Karpas-422 (cell line): ENCODE measurements at regions not wholly inside any gene's neighbourhood (a gene's known extent, or its start where the extent isn't known, plus 50 kb on each side); places are given as distances from the start of the nearest gene placed in this dataset.
A peak's percentile ranks its signal among the peaks of the same experiment; 100 is the strongest.

Source experiments
- DNase-seq: peaks from one replicate; pipeline ENCODE4 v3.0.0-alpha.2; 2015
- H2AFZ ChIP-seq: fragments of 200-600 bp; sonication (generic); 2 replicates; pipeline ENCODE4 v1.6.1; 2014; ENCODE audit warnings: antibody characterized with exemption, low read length, mixed read lengths
- H3K27ac ChIP-seq: fragments of 200-600 bp; sonication (generic); 2 replicates; pipeline ENCODE4 v1.5.1; 2014; ENCODE audit warnings: mild to moderate bottlenecking, low read length, moderate library complexity
- H3K27me3 ChIP-seq: fragments of 200-600 bp; sonication (generic); 2 replicates; pipeline ENCODE4 v1.6.1; 2014; ENCODE audit warnings: low read length, mixed read lengths
- H3K36me3 ChIP-seq: fragments of 200-600 bp; sonication (generic); 2 replicates; pipeline ENCODE4 v1.6.1; 2014; ENCODE audit warnings: low read length, mixed read lengths; ENCODE audit not compliant: insufficient read depth
- H3K4me1 ChIP-seq: fragments of 200-600 bp; sonication (generic); 2 replicates; pipeline ENCODE4 v1.6.1; 2014; ENCODE audit warnings: mild to moderate bottlenecking, low read length, mixed read lengths
- H3K4me2 ChIP-seq: fragments of 200-600 bp; sonication (generic); 2 replicates; pipeline ENCODE4 v1.6.1; 2014; ENCODE audit warnings: low read length, low read depth, mild to moderate bottlenecking; ENCODE audit not compliant: poor library complexity, severe bottlenecking
- H3K4me3 ChIP-seq: fragments of 200-600 bp; sonication (generic); 2 replicates; pipeline ENCODE4 v1.5.1; 2014; ENCODE audit warnings: mild to moderate bottlenecking, antibody characterized with exemption, low read length, mixed read lengths
- H3K79me2 ChIP-seq: fragments of 200-600 bp; sonication (generic); 2 replicates; pipeline ENCODE4 v1.6.1; 2014; ENCODE audit warnings: mild to moderate bottlenecking, low read length, mixed read lengths
- H3K9ac ChIP-seq: fragments of 200-600 bp; sonication (generic); 2 replicates; pipeline ENCODE4 v1.6.0; 2014; ENCODE audit warnings: low read length
- H3K9me2 ChIP-seq: fragments of 200-600 bp; sonication (generic), shearing (Covaris generic); replicated peaks from 2 replicates; pipeline ENCODE4 v1.6.0; 2014; ENCODE audit warnings: mild to moderate bottlenecking, low read length, moderate library complexity; ENCODE audit not compliant: insufficient read depth
- H3K9me3 ChIP-seq: fragments of 300-700, 200-600 bp; sonication (generic); 2 replicates; pipeline ENCODE4 v1.6.1; 2014; ENCODE audit warnings: low read length, mixed read lengths
- H4K20me1 ChIP-seq: fragments of 200-600 bp; sonication (generic); 2 replicates; pipeline ENCODE4 v1.6.1; 2014; ENCODE audit warnings: mild to moderate bottlenecking, antibody characterized with exemption, low read length, low read depth; ENCODE audit not compliant: insufficient read depth

GRCh38 chr1:18007391-18008041, 100.1 kb upstream of the IGSF21 start:
- H2AFZ ChIP-seq: no peak overlapping the region
- no peaks in the 10 kb centered on the region for H3K4me1 ChIP-seq
- H3K4me3 ChIP-seq: no peak overlapping the region
- H3K9me2 ChIP-seq: no peaks in the 10 kb centered on the region
- H3K79me2 ChIP-seq: no peaks in the 10 kb centered on the region
- H3K9me3 ChIP-seq: no peaks in the 10 kb centered on the region
- H3K9ac ChIP-seq: no peak overlapping the region
- no peak overlapping the region for H3K4me2 ChIP-seq
- DNase-seq: no peak
- no peak overlapping the region for H3K27ac ChIP-seq
- no peaks in the 10 kb centered on the region for H3K36me3 ChIP-seq
- no peaks in the 10 kb centered on the region for H4K20me1 ChIP-seq
- H3K27me3 ChIP-seq: no peaks in the 10 kb centered on the region

GRCh38 chr1:18008081-18008480, 99.5 kb upstream of the IGSF21 start:
- Histone ChIP-seq H3K79me2 (no peaks in the 10 kb centered on the region), H3K4me3 (no peak overlapping the region), H3K27me3 (no peaks in the 10 kb centered on the region), H3K9me3 (no peaks in the 10 kb centered on the region), H3K4me1 (no peaks in the 10 kb centered on the region), H4K20me1 (no peaks in the 10 kb centered on the region), H3K9me2 (no peaks in the 10 kb centered on the region), H2AFZ (no peak overlapping the region), H3K36me3 (no peaks in the 10 kb centered on the region), H3K27ac (no peak overlapping the region), H3K9ac (no peak overlapping the region), H3K4me2 (no peak overlapping the region)
- DNase-seq: no peak

- Histone ChIP-seq H3K79me2 (no peaks in the 10 kb centered on the region), H3K9ac (no peak overlapping the region), H2AFZ (no peak overlapping the region), H3K9me2 (no peaks in the 10 kb centered on the region), H3K4me2 (no peak overlapping the region), H4K20me1 (no peaks in the 10 kb centered on the region), H3K27ac (no peak overlapping the region), H3K9me3 (no peaks in the 10 kb centered on the region), H3K27me3 (no peaks in the 10 kb centered on the region), H3K4me1 (no peaks in the 10 kb centered on the region), H3K4me3 (no peak overlapping the region), H3K36me3 (no peaks in the 10 kb centered on the region)
- DNase-seq: no peak
These were observed 98.5 kb upstream of the IGSF21 start for GRCh38 chr1:18009055-18009454.

- no peak overlapping the region for H3K9ac ChIP-seq
- no peaks in the 10 kb centered on the region for H3K36me3 ChIP-seq
- H3K9me2 ChIP-seq: no peaks in the 10 kb centered on the region
These were observed 98.1 kb upstream of the IGSF21 start for GRCh38 chr1:18009478-18009961.

GRCh38 chr1:18010408-18010807, 97.2 kb upstream of the IGSF21 start:
- Histone ChIP-seq H4K20me1 (no peaks in the 10 kb centered on the region), H3K36me3 (no peaks in the 10 kb centered on the region), H3K9me2 (no peaks in the 10 kb centered on the region), H3K9ac (no peak overlapping the region), H3K79me2 (no peaks in the 10 kb centered on the region), H3K4me1 (no peaks in the 10 kb centered on the region), H3K4me3 (no peak overlapping the region), H3K27me3 (no peaks in the 10 kb centered on the region), H3K27ac (no peak overlapping the region), H3K9me3 (no peaks in the 10 kb centered on the region), H2AFZ (no peak overlapping the region), H3K4me2 (no peak overlapping the region)
- DNase-seq: peak; percentile 63

More at GRCh38 chr1:18009478-18009961, 98.1 kb upstream of the IGSF21 start:
- Histone ChIP-seq H3K27ac (no peak overlapping the region), H3K4me2 (no peak overlapping the region), H3K27me3 (no peaks in the 10 kb centered on the region), H2AFZ (no peak overlapping the region), H3K4me3 (no peak overlapping the region), H3K9me3 (no peaks in the 10 kb centered on the region), H4K20me1 (no peaks in the 10 kb centered on the region), H3K79me2 (no peaks in the 10 kb centered on the region), H3K4me1 (no peaks in the 10 kb centered on the region)
- no peak for DNase-seq

- Histone ChIP-seq H3K27ac (no peak overlapping the region), H3K4me1 (no peaks in the 10 kb centered on the region), H3K79me2 (no peaks in the 10 kb centered on the region), H2AFZ (no peak overlapping the region), H4K20me1 (no peaks in the 10 kb centered on the region), H3K27me3 (no peaks in the 10 kb centered on the region), H3K36me3 (no peaks in the 10 kb centered on the region), H3K9me2 (no peaks in the 10 kb centered on the region), H3K4me2 (no peak overlapping the region), H3K4me3 (no peak overlapping the region), H3K9ac (no peak overlapping the region), H3K9me3 (no peaks in the 10 kb centered on the region)
- no peak for DNase-seq
These were observed 96.7 kb upstream of the IGSF21 start for GRCh38 chr1:18010945-18011344.

GRCh38 chr1:18011703-18012102, 95.9 kb upstream of the IGSF21 start:
- no peak overlapping the region for H3K9ac ChIP-seq
- no peaks in the 10 kb centered on the region for H3K9me3 ChIP-seq
- no peaks in the 10 kb centered on the region for H3K27me3 ChIP-seq
- H3K4me1 ChIP-seq: no peaks in the 10 kb centered on the region
- H2AFZ ChIP-seq: no peak overlapping the region
- no peak overlapping the region for H3K4me3 ChIP-seq
- H3K36me3 ChIP-seq: no peaks in the 10 kb centered on the region
- no peak overlapping the region for H3K27ac ChIP-seq
- no peaks in the 10 kb centered on the region for H3K9me2 ChIP-seq
- H4K20me1 ChIP-seq: no peaks in the 10 kb centered on the region
- DNase-seq: no peak
- H3K79me2 ChIP-seq: no peaks in the 10 kb centered on the region
- no peak overlapping the region for H3K4me2 ChIP-seq

GRCh38 chr1:18012686-18013085, 94.9 kb upstream of the IGSF21 start:
- H3K4me1 ChIP-seq: no peaks in the 10 kb centered on the region
- no peak overlapping the region for H3K9ac ChIP-seq
- H3K9me2 ChIP-seq: no peaks in the 10 kb centered on the region
- H3K9me3 ChIP-seq: no peaks in the 10 kb centered on the region
- H3K79me2 ChIP-seq: no peaks in the 10 kb centered on the region
- no peak overlapping the region for H3K4me2 ChIP-seq
- H3K4me3 ChIP-seq: no peak overlapping the region
- H3K27ac ChIP-seq: no peak overlapping the region
- H3K36me3 ChIP-seq: no peaks in the 10 kb centered on the region
- no peak overlapping the region for H2AFZ ChIP-seq
- DNase-seq: no peak
- H4K20me1 ChIP-seq: no peaks in the 10 kb centered on the region
- no peaks in the 10 kb centered on the region for H3K27me3 ChIP-seq
